Amniotic stem cell (primary cell): ENCODE measurements at regions not wholly inside any gene's neighbourhood (a gene's known extent, or its start where the extent isn't known, plus 50 kb on each side); places are given as distances from the start of the nearest gene placed in this dataset.
"Not testable (repeated sequence)": the region's sequence is repeated elsewhere in the genome, so short reads cannot be mapped to it uniquely, and the experiment has no call there.

Experiments used
- DNase-seq: peaks from one replicate; lab custom pipeline; 2025; lab: John Stamatoyannopoulos, UW

- no peak for DNase-seq
These were observed 452.1 kb upstream of the PROX1 start for GRCh38 chr1:213535679-213536078.

- DNase-seq: no peak
These were observed 449.5 kb upstream of the PROX1 start for GRCh38 chr1:213538251-213538650.

- DNase-seq: no peak
These were observed 448.3 kb upstream of the PROX1 start for GRCh38 chr1:213539464-213539863.

- no peak for DNase-seq
These were observed 446.1 kb upstream of the PROX1 start for GRCh38 chr1:213541641-213542040.

- DNase-seq: not testable (repeated sequence)
These were observed 442.6 kb upstream of the PROX1 start for GRCh38 chr1:213545181-213545580.

- no peak for DNase-seq
These were observed 437.8 kb upstream of the PROX1 start for GRCh38 chr1:213549982-213550381.

- no peak for DNase-seq
These were observed 437.0 kb upstream of the PROX1 start for GRCh38 chr1:213550804-213551203.

- DNase-seq: no peak
These were observed 435.7 kb upstream of the PROX1 start for GRCh38 chr1:213552045-213552444.

- DNase-seq: no peak
These were observed 427.5 kb upstream of the PROX1 start for GRCh38 chr1:213560226-213560625.

GRCh38 chr1:213561870-213562269 is 425.9 kb upstream of the PROX1 start:
- DNase-seq: no peak

- DNase-seq: no peak
These were observed 423.5 kb upstream of the PROX1 start for GRCh38 chr1:213564215-213564659.

GRCh38 chr1:213568929-213569815 is 418.6 kb upstream of the PROX1 start:
- DNase-seq: no peak

GRCh38 chr1:213569816-213570150 is 418.0 kb upstream of the PROX1 start:
- DNase-seq: no peak

GRCh38 chr1:213570487-213570886 is 417.3 kb upstream of the PROX1 start:
- no peak for DNase-seq

- DNase-seq: no peak
These were observed 416.4 kb upstream of the PROX1 start for GRCh38 chr1:213571419-213571818.

GRCh38 chr1:213571843-213572242 is 415.9 kb upstream of the PROX1 start:
- no peak for DNase-seq

- DNase-seq: no peak
These were observed 414.7 kb upstream of the PROX1 start for GRCh38 chr1:213572912-213573647.

- DNase-seq: no peak
These were observed 414.1 kb upstream of the PROX1 start for GRCh38 chr1:213573648-213574009.

GRCh38 chr1:213582976-213583567 is 404.7 kb upstream of the PROX1 start:
- no peak for DNase-seq

- DNase-seq: no peak
These were observed 403.5 kb upstream of the PROX1 start for GRCh38 chr1:213584272-213584671.

GRCh38 chr1:213585402-213585801 is 402.4 kb upstream of the PROX1 start:
- no peak for DNase-seq

GRCh38 chr1:213585959-213586586 is 401.7 kb upstream of the PROX1 start:
- DNase-seq: no peak

- no peak for DNase-seq
These were observed 401.2 kb upstream of the PROX1 start for GRCh38 chr1:213586587-213586972.
